Body of pancreas (tissue), 4 donors: ENCODE measurements at regions not wholly inside any gene's neighbourhood (a gene's known extent, or its start where the extent isn't known, plus 50 kb on each side); places are given as distances from the start of the nearest gene placed in this dataset.

ENCODE experiments used
- CTCF ChIP-seq, 7 experiments: fragments of 450-650 bp in 4 of 7; fragments of 200-600 bp in 3 of 7; sonication (generic) in 3 of 7; IDR thresholded peaks; one replicate each; pipeline ENCODE4 v1.5.1; 2016 to 2019; ENCODE audit warnings: antibody characterized with exemption in 7 of 7
- POLR2A ChIP-seq, 3 donors: fragments of 450-650 bp; IDR thresholded peaks; one replicate each; pipeline ENCODE4 v1.6.1; 2016; ENCODE audit warnings: antibody characterized with exemption in 3 of 3, mild to moderate bottlenecking in 2 of 3

GRCh38 chr20:7004801-7005200 lies 237.3 kb downstream of the BMP2 start:
- TF ChIP-seq CTCF (IDR thresholded peaks at IDR 0.05) (no peak), POLR2A (IDR thresholded peaks at IDR 0.05) (no peak)
